ENCODE measurements at regions not wholly inside any gene's neighbourhood (a gene's known extent, or its start where the extent isn't known, plus 50 kb on each side); places are given as distances from the start of the nearest gene placed in this dataset.

DNA sequence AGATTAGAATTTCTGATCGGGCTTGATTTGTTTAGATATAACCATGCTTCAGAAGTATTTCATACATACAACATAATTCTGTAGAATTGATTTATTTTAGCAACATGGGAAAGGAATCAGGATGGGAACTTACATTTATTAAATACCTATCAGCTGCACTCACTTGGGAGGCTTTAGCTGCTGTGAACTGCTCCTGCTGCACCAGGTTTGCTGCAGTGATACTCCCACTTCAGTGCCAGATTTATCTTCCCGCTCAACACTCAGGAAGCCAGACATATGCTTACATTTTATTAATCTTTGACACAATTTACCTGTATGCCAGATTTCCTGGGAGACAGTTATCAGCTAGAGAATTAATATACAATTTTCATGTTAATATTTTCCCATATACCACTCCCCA, 64.0 kb upstream of the PLCXD3 start:
- TF ChIP-seq, protein P1, sequence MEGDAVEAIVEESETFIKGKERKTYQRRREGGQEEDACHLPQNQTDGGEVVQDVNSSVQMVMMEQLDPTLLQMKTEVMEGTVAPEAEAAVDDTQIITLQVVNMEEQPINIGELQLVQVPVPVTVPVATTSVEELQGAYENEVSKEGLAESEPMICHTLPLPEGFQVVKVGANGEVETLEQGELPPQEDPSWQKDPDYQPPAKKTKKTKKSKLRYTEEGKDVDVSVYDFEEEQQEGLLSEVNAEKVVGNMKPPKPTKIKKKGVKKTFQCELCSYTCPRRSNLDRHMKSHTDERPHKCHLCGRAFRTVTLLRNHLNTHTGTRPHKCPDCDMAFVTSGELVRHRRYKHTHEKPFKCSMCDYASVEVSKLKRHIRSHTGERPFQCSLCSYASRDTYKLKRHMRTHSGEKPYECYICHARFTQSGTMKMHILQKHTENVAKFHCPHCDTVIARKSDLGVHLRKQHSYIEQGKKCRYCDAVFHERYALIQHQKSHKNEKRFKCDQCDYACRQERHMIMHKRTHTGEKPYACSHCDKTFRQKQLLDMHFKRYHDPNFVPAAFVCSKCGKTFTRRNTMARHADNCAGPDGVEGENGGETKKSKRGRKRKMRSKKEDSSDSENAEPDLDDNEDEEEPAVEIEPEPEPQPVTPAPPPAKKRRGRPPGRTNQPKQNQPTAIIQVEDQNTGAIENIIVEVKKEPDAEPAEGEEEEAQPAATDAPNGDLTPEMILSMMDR (IDR thresholded peaks at IDR 0.05): no peak
- no peak for TF ChIP-seq POLR2A (IDR thresholded peaks at IDR 0.05)

All from adrenal gland (tissue), 5 donors.